ENCODE measurements at regions not wholly inside any gene's neighbourhood (a gene's known extent, or its start where the extent isn't known, plus 50 kb on each side); places are given as distances from the start of the nearest gene placed in this dataset.

DNA sequence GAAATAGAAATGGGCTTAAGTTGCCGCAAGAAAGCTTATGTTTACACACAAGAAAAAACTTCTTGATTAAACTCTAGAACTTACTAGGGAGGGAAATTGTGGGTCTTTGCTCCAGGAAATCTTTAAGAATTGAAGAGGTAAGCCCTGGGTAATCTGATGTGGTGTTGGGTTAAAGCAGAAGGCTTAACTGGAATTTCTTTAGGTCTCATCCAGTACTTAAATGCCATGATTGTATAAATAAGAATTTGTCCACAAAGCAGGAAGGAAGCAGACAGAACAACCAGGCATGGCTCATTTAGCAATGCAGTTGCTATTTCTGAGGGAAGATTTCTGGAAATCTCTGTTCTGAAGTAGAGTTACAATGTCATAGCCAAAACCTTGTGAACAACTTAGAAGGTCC lies 360.4 kb downstream of the KLF5 start:
- TF ChIP-seq, protein P1, sequence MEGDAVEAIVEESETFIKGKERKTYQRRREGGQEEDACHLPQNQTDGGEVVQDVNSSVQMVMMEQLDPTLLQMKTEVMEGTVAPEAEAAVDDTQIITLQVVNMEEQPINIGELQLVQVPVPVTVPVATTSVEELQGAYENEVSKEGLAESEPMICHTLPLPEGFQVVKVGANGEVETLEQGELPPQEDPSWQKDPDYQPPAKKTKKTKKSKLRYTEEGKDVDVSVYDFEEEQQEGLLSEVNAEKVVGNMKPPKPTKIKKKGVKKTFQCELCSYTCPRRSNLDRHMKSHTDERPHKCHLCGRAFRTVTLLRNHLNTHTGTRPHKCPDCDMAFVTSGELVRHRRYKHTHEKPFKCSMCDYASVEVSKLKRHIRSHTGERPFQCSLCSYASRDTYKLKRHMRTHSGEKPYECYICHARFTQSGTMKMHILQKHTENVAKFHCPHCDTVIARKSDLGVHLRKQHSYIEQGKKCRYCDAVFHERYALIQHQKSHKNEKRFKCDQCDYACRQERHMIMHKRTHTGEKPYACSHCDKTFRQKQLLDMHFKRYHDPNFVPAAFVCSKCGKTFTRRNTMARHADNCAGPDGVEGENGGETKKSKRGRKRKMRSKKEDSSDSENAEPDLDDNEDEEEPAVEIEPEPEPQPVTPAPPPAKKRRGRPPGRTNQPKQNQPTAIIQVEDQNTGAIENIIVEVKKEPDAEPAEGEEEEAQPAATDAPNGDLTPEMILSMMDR (IDR thresholded peaks at IDR 0.05) = no peak
- TF ChIP-seq POLR2A (IDR thresholded peaks at IDR 0.05) = no peak

Data from body of pancreas (tissue), 4 donors.